MG63 (cell line): ENCODE measurements at regions not wholly inside any gene's neighbourhood (a gene's known extent, or its start where the extent isn't known, plus 50 kb on each side); places are given as distances from the start of the nearest gene placed in this dataset.
A peak's percentile ranks its signal among the peaks of the same experiment; 100 is the strongest.

Source experiments
- DNase-seq: peaks from one replicate; pipeline ENCODE4 v3.0.0-alpha.2; 2020
- H3K27me3 ChIP-seq: fragments of 250-450 bp; sonication (Bioruptor Pico); 2 replicates; pipeline ENCODE4 v1.5.1; 2020; ENCODE audit warnings: mild to moderate bottlenecking, moderate library complexity
- H3K36me3 ChIP-seq: fragments of 250-450 bp; sonication (Bioruptor Pico); 2 replicates; pipeline ENCODE4 v1.5.1; 2020; ENCODE audit warnings: mild to moderate bottlenecking, moderate library complexity
- H3K4me3 ChIP-seq: fragments of 250-450 bp; sonication (Bioruptor Pico); 2 replicates; pipeline ENCODE4 v1.5.1; 2020; ENCODE audit warnings: mild to moderate bottlenecking, moderate library complexity
- H3K9me3 ChIP-seq: fragments of 250-450 bp; sonication (Bioruptor Pico); 2 replicates; pipeline ENCODE4 v1.5.1; 2020; ENCODE audit warnings: mild to moderate bottlenecking, moderate library complexity

- no peaks in the 10 kb centered on the region for H3K9me3 ChIP-seq
- no peaks in the 10 kb centered on the region for H3K36me3 ChIP-seq
- H3K27me3 ChIP-seq, result no peaks in the 10 kb centered on the region
- H3K4me3 ChIP-seq, result no peak overlapping the region
- DNase-seq, result no peak
Measured at GRCh38 chr13:74434782-74435181, 300.6 kb upstream of the KLF12 start.

GRCh38 chr13:74424455-74424854 lies 290.3 kb upstream of the KLF12 start:
- no peak overlapping the region for H3K4me3 ChIP-seq
- no peaks in the 10 kb centered on the region for H3K27me3 ChIP-seq
- H3K9me3 ChIP-seq, result no peaks in the 10 kb centered on the region
- DNase-seq, result no peak
- H3K36me3 ChIP-seq, result no peaks in the 10 kb centered on the region

GRCh38 chr13:74423434-74423833 lies 289.2 kb upstream of the KLF12 start:
- no peak for DNase-seq
- Histone ChIP-seq H3K4me3 (no peak overlapping the region), H3K9me3 (no peaks in the 10 kb centered on the region), H3K36me3 (no peaks in the 10 kb centered on the region), H3K27me3 (no peaks in the 10 kb centered on the region)

- no peak for DNase-seq
- no peak overlapping the region for H3K4me3 ChIP-seq
- no peaks in the 10 kb centered on the region for H3K27me3 ChIP-seq
- no peaks in the 10 kb centered on the region for H3K36me3 ChIP-seq
- H3K9me3 ChIP-seq, result peaks cover 2% of the 10 kb centered on the region; the same call in 1 of the 2 replicates
Measured at GRCh38 chr13:74414458-74414857, 280.3 kb upstream of the KLF12 start.

- DNase-seq, result no peak
- no peaks in the 10 kb centered on the region for H3K36me3 ChIP-seq
- no peak overlapping the region for H3K4me3 ChIP-seq
- H3K27me3 ChIP-seq, result no peaks in the 10 kb centered on the region
- H3K9me3 ChIP-seq, result peaks cover 2% of the 10 kb centered on the region; the same call in 1 of the 2 replicates
Measured at GRCh38 chr13:74413482-74413881, 279.3 kb upstream of the KLF12 start.

- H3K9me3 ChIP-seq, result peaks cover 2% of the 10 kb centered on the region; the same call in 1 of the 2 replicates
- H3K4me3 ChIP-seq, result no peak overlapping the region
- no peaks in the 10 kb centered on the region for H3K36me3 ChIP-seq
- H3K27me3 ChIP-seq, result no peaks in the 10 kb centered on the region
- no peak for DNase-seq
Measured at GRCh38 chr13:74409551-74409950, 275.3 kb upstream of the KLF12 start.

- H3K4me3 ChIP-seq, result no peak overlapping the region
- no peak for DNase-seq
Measured at GRCh38 chr13:74406420-74406819, 272.2 kb upstream of the KLF12 start.

GRCh38 chr13:74398599-74398998 lies 264.4 kb upstream of the KLF12 start:
- Histone ChIP-seq H3K4me3 (no peak overlapping the region), H3K36me3 (no peaks in the 10 kb centered on the region), H3K27me3 (no peaks in the 10 kb centered on the region), H3K9me3 (no peaks in the 10 kb centered on the region)
- no peak for DNase-seq

More at GRCh38 chr13:74406420-74406819, 272.2 kb upstream of the KLF12 start:
- peaks cover 2% of the 10 kb centered on the region; the same call in 1 of the 2 replicates for H3K9me3 ChIP-seq
- no peaks in the 10 kb centered on the region for H3K27me3 ChIP-seq
- no peaks in the 10 kb centered on the region for H3K36me3 ChIP-seq

GRCh38 chr13:74389056-74389455 lies 254.9 kb upstream of the KLF12 start:
- Histone ChIP-seq H3K9me3 (no peaks in the 10 kb centered on the region), H3K4me3 (no peak overlapping the region), H3K27me3 (no peaks in the 10 kb centered on the region), H3K36me3 (no peaks in the 10 kb centered on the region)
- no peak for DNase-seq

- no peaks in the 10 kb centered on the region for H3K27me3 ChIP-seq
- no peaks in the 10 kb centered on the region for H3K36me3 ChIP-seq
- no peak for DNase-seq
- H3K4me3 ChIP-seq, result no peak overlapping the region
- no peaks in the 10 kb centered on the region; the same call in 1 of the 2 replicates for H3K9me3 ChIP-seq
Measured at GRCh38 chr13:74388626-74389025, 254.4 kb upstream of the KLF12 start.

- H3K27me3 ChIP-seq, result no peaks in the 10 kb centered on the region
- H3K4me3 ChIP-seq, result no peak overlapping the region
- no peaks in the 10 kb centered on the region for H3K9me3 ChIP-seq
- no peaks in the 10 kb centered on the region for H3K36me3 ChIP-seq
- DNase-seq, result no peak
Measured at GRCh38 chr13:74372511-74372910, 238.3 kb upstream of the KLF12 start.

GRCh38 chr13:74367193-74367592 lies 233.0 kb upstream of the KLF12 start:
- no peaks in the 10 kb centered on the region for H3K27me3 ChIP-seq
- no peaks in the 10 kb centered on the region for H3K9me3 ChIP-seq
- no peaks in the 10 kb centered on the region for H3K36me3 ChIP-seq

GRCh38 chr13:74361274-74361673 lies 227.1 kb upstream of the KLF12 start:
- Histone ChIP-seq H3K9me3 (no peaks in the 10 kb centered on the region), H3K4me3 (no peak overlapping the region), H3K27me3 (no peaks in the 10 kb centered on the region), H3K36me3 (no peaks in the 10 kb centered on the region)
- DNase-seq, result no peak

More at GRCh38 chr13:74367193-74367592, 233.0 kb upstream of the KLF12 start:
- no peak for DNase-seq
- no peak overlapping the region for H3K4me3 ChIP-seq

GRCh38 chr13:74346960-74347359 lies 212.8 kb upstream of the KLF12 start:
- DNase-seq, result no peak
- Histone ChIP-seq H3K9me3 (peaks cover 3% of the 10 kb centered on the region), H3K36me3 (no peaks in the 10 kb centered on the region), H3K27me3 (no peaks in the 10 kb centered on the region), H3K4me3 (no peak overlapping the region)

- H3K4me3 ChIP-seq, result no peak overlapping the region
- no peak for DNase-seq
- H3K9me3 ChIP-seq, result no peaks in the 10 kb centered on the region
- no peaks in the 10 kb centered on the region for H3K27me3 ChIP-seq
- no peaks in the 10 kb centered on the region for H3K36me3 ChIP-seq
Measured at GRCh38 chr13:74338341-74338740, 204.1 kb upstream of the KLF12 start.

- Histone ChIP-seq H3K4me3 (no peak overlapping the region), H3K27me3 (no peaks in the 10 kb centered on the region), H3K36me3 (no peaks in the 10 kb centered on the region), H3K9me3 (no peaks in the 10 kb centered on the region)
- no peak for DNase-seq
Measured at GRCh38 chr13:74336546-74336945, 202.3 kb upstream of the KLF12 start.

- Histone ChIP-seq H3K4me3 (no peak overlapping the region), H3K36me3 (no peaks in the 10 kb centered on the region), H3K9me3 (no peaks in the 10 kb centered on the region), H3K27me3 (no peaks in the 10 kb centered on the region)
- no peak for DNase-seq
Measured at GRCh38 chr13:74335370-74335769, 201.2 kb upstream of the KLF12 start.

- Histone ChIP-seq H3K27me3 (no peaks in the 10 kb centered on the region), H3K9me3 (no peaks in the 10 kb centered on the region)
- DNase-seq, result no peak
Measured at GRCh38 chr13:74329962-74330361, 195.8 kb upstream of the KLF12 start.

GRCh38 chr13:74325106-74325505 lies 190.9 kb upstream of the KLF12 start:
- Histone ChIP-seq H3K9me3 (no peaks in the 10 kb centered on the region), H3K4me3 (no peak overlapping the region), H3K27me3 (no peaks in the 10 kb centered on the region), H3K36me3 (no peaks in the 10 kb centered on the region)
- peak; percentile 66 for DNase-seq

More at GRCh38 chr13:74329962-74330361, 195.8 kb upstream of the KLF12 start:
- H3K4me3 ChIP-seq, result no peak overlapping the region
- H3K36me3 ChIP-seq, result no peaks in the 10 kb centered on the region
